Head of caudate nucleus (tissue), 42 donors: ENCODE measurements at regions not wholly inside any gene's neighbourhood (a gene's known extent, or its start where the extent isn't known, plus 50 kb on each side); places are given as distances from the start of the nearest gene placed in this dataset.

Experiments
- DNase-seq, 42 donors: peaks; one replicate each; pipeline versions ENCODE4 v3.0.0 to v3.0.0-alpha.2; 2020 to 2021; ENCODE audit warnings: mixed read lengths in 7 of 42
- intact Hi-C: fragments of 100-400 bp; cut with DNase I; formaldehyde crosslinking; loops from one replicate; pipeline ENCODE4 v1.15.0; 2022

DNA sequence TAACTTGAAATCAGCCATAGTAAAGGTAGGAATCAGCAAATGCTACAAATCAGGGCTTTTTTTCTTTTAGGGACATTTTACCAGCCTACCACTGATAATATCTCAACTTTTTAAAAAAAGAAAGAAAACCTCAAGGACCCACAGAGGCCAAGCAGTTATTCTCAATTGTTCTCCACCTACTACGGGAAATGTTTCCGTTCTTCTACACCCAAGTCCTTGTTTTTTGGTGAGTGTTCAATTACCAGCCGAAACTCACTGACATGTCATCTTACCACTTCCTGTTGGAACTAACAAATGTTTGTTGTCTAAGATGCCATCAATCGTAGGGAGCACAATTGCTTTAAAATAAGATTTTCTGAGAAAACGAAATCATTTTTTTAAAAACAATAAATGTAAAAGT lies 50.2 kb upstream of the CDK1 start:
- intact Hi-C loops, result no loop called here
- DNase-seq, result no peak

GRCh38 chr10:60726257-60726656 lies 52.0 kb upstream of the CDK1 start:
- no peak for DNase-seq
- intact Hi-C loops, result no loop called here

DNA sequence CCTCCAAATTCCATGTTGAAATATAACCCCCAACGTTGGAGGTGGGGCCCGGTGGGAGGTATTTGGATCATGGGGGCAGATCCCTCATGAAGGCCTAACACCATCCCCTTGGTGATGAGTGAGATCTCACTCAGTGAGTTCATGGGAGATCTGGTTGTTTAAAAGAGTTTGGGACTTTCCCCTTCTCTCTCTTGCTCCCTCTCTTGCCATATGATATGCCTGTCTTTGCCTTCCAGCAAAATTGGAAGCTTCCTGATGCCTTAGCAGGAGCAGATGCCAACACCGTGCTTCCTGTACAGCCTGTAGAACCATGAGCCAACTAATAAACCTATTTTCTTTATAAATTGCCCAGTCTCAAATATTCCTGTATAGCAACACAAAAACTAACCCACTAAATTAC lies 55.7 kb upstream of the CDK1 start:
- no peak for DNase-seq

DNA sequence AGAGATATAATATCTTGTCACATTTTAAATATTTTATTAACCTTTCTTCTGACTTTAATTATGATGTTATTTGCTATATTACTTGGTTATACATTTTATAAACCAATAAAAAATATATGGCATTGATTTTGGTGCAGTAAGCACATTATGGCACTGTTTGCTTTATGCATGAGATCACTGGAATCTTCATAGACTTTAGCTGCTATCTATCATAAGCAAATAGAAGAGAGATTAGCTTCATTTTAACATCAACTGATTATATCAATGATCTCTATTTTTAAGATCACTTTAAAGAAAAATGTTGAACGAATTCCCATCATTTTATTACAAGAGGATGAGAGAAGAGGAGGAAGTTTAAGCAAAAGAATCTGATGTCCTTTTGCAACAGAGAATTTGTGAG lies 58.6 kb upstream of the CDK1 start:
- intact Hi-C loops, result no loop called here

More for the DNA sequence above, 55.7 kb upstream of the CDK1 start:
- intact Hi-C loops, result no loop called here

DNA sequence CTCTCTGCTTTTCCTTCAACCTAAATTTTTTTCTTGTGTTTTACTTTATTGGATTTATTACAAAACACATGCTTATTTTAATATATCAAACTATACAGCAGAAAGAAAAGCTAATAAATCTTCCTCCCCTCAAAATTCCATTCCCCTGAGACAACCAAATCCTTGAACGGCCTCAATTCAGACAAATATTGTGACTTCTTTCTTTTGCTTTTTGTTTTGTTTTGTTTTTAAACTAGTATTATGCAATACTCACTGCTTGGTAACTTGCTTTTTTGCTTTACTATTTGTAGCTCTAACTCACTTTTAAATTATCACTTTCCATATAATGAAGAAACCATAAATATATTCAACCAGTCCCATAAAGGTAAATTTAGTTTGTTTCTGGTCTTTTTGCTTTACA lies 59.4 kb upstream of the CDK1 start:
- intact Hi-C loops, result no loop called here
- DNase-seq, result no peak

More for the DNA sequence above, 58.6 kb upstream of the CDK1 start:
- DNase-seq, result no peak

DNA sequence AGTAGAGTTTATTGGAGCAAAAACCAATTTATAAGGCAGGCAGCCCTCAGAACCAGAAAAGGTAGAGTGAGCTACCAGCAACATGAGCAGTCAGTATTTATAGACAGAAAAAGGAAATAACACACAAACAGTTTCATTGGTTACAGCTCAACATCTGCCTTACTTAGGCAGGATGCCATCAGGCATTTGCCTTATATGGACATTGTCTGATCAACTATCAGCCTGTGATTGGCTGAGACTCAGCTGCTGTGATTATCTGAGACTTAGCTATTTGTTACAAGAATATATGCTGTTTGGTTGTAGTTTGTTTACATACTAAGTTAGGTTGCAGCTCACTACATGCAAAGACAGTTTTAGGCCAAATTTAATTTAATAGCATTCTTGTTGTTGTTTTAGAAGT lies 60.4 kb upstream of the CDK1 start:
- DNase-seq, result no peak
- intact Hi-C loops, result no loop called here

DNA sequence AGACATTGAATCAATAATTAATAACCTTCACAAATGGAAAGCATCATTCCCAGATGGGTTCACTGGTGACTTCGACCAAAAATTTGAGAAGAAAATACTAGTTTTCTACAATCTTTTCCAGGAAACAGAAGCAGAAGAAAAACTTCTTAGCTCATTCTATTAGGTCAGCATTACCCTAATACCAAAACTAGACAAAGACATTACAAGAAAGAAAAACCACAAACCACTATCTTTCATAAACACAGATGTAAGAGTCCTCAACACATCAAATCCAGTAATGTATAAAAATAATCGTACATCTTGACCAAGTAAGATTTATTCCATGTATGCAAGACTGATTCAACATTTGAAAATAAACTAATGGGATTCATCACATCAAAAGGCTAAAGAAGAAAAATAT lies 64.0 kb upstream of the CDK1 start:
- intact Hi-C loops, result no loop called here
- DNase-seq, result no peak

- intact Hi-C loops, result no loop called here
These were observed 66.8 kb upstream of the CDK1 start for GRCh38 chr10:60711496-60711895.

DNA sequence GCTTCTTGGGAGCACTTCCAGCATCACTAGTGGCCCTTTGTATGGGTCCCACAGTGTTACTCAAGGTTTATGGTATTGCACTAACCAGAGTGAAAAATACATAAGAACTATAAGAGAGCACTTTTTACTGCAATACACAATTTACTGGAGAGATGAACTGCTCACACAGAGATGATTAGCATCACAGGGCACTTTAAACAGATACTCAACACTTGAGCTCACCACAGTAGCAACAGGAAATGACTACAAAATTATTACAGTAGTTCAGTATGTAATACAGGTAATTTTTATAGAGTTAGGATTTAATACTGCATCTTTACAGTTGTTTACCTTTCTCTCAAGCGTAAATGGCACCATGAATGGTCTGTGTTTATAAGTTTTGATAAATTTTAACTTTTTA lies 68.2 kb upstream of the CDK1 start:
- intact Hi-C loops, result no loop called here
- no peak for DNase-seq

More at GRCh38 chr10:60711496-60711895, 66.8 kb upstream of the CDK1 start:
- DNase-seq, result no peak

DNA sequence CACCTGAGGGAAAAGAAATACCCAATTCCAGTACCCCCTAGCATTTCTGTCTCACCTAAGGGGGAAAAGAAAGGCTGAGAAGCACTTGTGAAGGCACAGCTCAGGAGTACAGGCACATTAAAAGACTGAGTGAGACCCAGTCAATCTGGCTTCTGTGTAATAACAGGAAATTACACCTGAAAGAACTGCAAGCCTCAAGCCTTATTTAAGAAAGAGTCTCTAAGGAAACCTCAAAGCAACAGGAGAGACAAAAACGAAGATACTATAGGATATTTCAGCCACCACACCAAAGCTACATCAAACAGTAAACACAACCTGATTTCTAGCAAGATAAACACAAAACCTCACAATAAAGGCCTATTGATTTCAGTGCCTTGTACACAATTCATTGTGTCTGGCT lies 69.6 kb upstream of the CDK1 start:
- intact Hi-C loops, result no loop called here
- DNase-seq, result no peak

DNA sequence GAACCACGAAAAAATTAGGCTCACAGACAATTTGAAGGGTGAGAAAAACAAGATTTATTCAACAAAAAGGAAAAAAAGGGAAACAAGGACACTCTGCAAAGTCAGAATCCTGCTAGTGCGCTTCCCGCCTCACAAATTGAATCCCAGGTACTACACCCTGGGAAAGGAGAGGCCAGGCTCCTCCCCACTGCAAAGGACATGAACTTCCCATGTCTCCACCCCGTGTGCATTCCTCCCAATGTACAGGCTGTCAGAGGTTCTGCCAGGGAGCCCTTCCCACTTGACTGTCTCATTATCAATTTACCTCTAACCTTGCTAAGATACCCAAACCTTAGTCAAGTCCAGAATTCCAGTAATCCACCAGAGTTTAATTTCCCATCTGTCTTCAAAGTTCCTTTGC lies 70.4 kb upstream of the CDK1 start:
- DNase-seq, result no peak
- intact Hi-C loops, result no loop called here

- intact Hi-C loops, result no loop called here
- no peak for DNase-seq
These were observed 72.1 kb upstream of the CDK1 start for GRCh38 chr10:60706146-60706545.

DNA sequence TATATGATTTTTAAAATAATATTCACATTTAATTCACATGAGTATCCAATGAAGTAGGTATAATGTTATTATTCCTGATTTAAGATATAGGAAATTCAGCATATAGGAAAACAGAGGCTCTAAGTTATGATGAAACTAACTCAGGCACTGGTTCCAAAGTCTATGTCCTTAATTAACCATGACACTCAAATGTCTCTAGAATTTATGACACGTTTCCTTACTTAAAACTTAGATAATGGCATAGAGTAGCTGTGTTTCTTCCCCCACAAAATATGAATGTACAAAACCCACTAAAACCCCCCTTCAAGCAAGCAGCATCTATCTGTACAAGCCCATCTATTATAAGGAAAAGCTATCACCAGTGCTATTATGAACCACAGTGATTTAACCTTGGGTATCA lies 72.9 kb upstream of the CDK1 start:
- intact Hi-C loops, result no loop called here
- DNase-seq, result no peak

GRCh38 chr10:60704471-60704870 lies 73.8 kb upstream of the CDK1 start:
- DNase-seq, result no peak
- intact Hi-C loops, result no loop called here

DNA sequence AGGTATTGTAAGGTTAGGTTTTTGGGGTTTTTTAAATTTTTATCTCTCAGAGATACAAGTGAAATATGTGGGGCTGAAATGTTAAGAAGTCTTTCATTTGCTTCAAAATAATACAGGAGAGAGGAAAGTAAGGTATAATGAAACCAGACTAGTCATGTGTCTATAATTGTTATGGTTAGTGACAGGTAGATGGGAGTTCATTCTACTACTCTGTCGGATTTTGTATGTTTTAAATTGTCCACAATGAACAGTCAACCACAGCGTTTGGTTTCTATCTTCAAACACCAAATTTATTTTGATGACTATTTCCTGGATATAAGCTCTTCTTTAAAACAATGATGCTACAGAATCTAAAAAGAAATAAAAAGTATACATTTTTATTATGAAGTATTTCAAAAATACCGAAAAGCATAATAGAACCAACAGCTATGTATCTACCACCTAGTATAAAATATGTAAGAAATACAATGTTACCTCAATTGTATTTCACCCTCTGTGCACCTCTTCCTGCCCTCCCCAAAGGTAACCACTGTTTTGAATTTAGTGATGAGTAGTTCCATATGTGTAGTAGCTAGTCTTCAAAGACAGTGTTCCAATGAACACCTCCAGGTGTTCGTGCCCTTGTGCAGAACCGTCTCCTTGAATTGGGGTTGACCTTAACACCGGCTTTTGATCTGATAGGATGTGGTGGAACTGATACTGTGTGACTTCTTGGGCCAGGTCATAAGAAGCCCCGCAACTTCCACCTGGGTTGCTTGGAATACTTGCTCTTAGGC lies 74.8 kb upstream of the CDK1 start:
- no peak for DNase-seq
- intact Hi-C loops, result no loop called here

- intact Hi-C loops, result no loop called here
- DNase-seq, result no peak
These were observed 90.6 kb upstream of the CDK1 start for GRCh38 chr10:60687679-60688078.

DNA sequence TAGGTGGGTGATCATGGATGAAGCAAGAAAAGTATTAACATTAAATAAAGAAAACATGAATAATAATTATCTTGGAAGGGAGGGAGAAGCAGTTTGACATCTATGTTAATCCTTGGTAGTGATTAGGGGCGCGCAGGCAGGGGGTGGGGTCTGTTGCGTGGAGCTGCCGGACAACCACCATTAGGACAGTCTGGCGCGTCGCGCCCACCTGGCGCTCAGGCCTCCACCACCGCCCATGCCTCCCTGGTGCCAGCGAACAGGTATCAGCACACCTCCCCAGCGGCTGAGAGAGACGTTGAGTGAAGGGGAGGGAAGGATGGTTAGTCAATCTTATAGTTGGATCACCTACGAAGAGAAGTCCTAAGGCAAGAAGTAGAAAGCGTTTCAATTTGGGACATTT lies 94.2 kb upstream of the CDK1 start:
- intact Hi-C loops, result no loop called here
- DNase-seq, result no peak

GRCh38 chr10:60681103-60681502 lies 97.2 kb upstream of the CDK1 start:
- intact Hi-C loops, result no loop called here
- DNase-seq, result no peak

DNA sequence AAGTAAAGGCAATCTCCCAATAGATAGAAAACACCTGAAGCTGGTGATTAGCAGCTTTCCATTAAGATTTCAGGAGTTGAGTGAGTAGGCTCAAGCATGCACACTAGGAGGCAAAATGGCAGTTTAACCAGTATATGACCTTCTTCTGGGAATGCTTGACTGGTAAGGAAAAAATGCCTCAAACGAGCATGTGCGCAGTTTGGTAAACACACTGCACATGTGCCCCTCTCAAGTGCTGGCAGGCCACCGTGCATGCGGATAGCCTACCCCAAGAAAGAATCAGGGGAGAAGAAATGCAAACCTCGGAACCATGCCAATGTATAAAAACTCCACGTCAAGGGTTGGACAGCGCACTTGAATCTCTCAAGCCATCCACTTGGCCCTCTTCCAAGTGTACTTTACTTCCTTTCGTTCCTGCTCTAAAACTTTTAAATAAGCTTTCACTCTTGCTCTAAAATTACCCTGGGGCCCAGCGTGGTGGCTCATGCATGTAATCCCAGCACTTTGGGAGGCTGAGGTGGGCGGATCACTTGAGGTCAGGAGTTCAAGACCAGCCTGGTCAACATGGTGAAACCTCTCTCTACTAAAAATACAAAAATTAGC lies 98.8 kb upstream of the CDK1 start:
- intact Hi-C loops, result no loop called here
- no peak for DNase-seq

DNA sequence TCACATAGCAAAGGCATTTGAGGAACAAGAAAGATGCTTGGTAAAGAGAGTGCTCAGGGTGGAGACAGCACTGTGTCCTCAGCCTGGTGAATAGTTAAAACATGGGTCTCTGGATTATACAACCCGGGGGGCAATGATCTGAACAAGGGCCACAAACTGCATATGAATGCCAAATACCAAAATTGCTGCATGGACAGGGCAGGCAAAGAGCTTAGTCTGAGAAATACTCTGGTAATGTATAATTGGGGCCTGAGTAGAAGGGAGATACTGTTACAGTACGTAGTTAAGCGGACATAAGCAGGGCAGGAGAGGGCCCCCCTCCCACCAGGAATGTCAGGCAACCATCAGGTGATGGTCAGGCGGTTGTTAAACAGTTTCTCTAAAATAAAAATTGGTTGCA lies 99.3 kb upstream of the CDK1 start:
- no peak for DNase-seq
- intact Hi-C loops, result no loop called here

DNA sequence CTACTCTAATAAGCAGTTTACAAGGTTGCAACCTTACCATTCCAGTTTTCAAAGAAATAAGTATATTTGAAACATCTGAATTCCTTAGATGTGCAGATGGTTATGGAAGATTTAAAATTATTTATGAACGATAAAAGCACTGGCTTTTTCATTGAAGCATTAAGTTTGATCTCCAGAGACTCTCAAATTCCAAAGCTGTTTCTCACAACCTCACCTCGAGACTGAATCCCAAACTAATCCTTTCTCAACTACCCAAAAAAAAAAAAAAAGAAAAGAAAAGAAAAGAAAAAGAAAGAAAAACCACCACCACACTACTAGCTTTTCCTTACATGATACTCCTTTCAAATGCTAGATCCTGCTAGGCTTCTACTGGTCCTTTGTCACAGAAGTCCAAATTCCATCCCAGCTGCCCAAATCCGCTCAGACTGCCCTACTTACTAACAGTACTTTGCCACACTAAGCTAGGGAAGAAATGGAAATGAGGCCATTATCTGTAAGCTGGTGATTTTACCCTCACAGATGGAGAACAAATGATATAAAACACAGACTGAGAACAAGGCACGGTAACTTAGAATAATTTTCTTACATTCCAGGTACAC lies 100.6 kb upstream of the CDK1 start:
- peak in 1 of 42 donors; percentile 3 for DNase-seq

More for the DNA sequence above, 100.6 kb upstream of the CDK1 start:
- intact Hi-C loops, result no loop called here
